HL-60 (cell line): ENCODE measurements at regions not wholly inside any gene's neighbourhood (a gene's known extent, or its start where the extent isn't known, plus 50 kb on each side); places are given as distances from the start of the nearest gene placed in this dataset.

Experiments used
- DNase-seq, 2 experiments: peaks; one replicate each; pipeline ENCODE4 v3.0.0-alpha.2; 2010 to 2020; ENCODE audit warnings: low read depth in 1 of 2, low spot score in 1 of 2
- H3K27ac ChIP-seq: fragments of 250-450 bp; sonication (Bioruptor Pico); replicated peaks from 2 replicates; pipeline ENCODE4 v1.5.1; 2020; ENCODE audit warnings: mild to moderate bottlenecking, moderate library complexity
- H3K27me3 ChIP-seq: fragments of 250-450 bp; sonication (Bioruptor Pico); 2 replicates; pipeline ENCODE4 v1.5.1; 2021; ENCODE audit warnings: mild to moderate bottlenecking, moderate library complexity; ENCODE audit not compliant: insufficient read depth, poor library complexity, severe bottlenecking
- H3K4me3 ChIP-seq: replicated peaks from 2 replicates; pipeline ENCODE4 v1.5.1; 2011; ENCODE audit warnings: mild to moderate bottlenecking, control low read depth, low read length; ENCODE audit not compliant: insufficient read depth
- GABPA ChIP-seq: IDR thresholded peaks from 2 replicates; pipeline ENCODE4 v1.6.1; 2012; ENCODE audit warnings: low read depth
- POLR2AphosphoS5 ChIP-seq: IDR thresholded peaks from 2 replicates; pipeline ENCODE4 v1.6.1; 2012; ENCODE audit warnings: low read depth
- SPI1 ChIP-seq: IDR thresholded peaks from 2 replicates; pipeline ENCODE4 v1.6.1; 2012; ENCODE audit warnings: low read depth, mild to moderate bottlenecking, borderline replicate concordance
- TF ChIP-seq, protein P1 (sequence below): IDR thresholded peaks from one replicate; pipeline ENCODE4 v1.5.1; 2011; ENCODE audit warnings: low read length, control low read depth, inconsistent platforms; ENCODE audit not compliant: insufficient read depth
- TF ChIP-seq, protein P2 (sequence below): IDR thresholded peaks from 2 replicates; pipeline ENCODE4 v1.6.1; 2012; ENCODE audit warnings: low read depth; ENCODE audit not compliant: insufficient replicate concordance

DNA sequence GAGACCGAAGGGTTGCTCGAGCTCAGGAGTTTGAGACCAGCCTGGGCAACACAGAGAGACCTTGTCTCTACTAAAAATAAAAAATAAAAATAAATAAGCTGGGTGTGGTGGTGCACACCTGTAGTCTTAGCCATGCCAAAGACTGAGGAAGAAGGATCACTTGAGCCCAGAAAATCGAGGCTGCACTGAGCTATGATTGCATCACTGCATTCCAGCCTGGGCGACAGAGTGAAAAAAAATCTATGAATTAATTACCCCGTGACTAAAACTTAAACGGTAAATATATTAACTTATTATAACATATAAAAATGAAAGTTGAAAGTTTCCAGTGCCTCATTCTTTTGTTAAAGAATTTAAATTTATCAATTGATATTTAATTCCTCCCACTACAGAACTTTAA, 273.7 kb downstream of the KLF12 start:
- Histone ChIP-seq H3K27me3 (no peaks in the 10 kb centered on the region), H3K4me3 (no peak overlapping the region), H3K27ac (no peak overlapping the region)
- DNase-seq = no peak
- TF ChIP-seq SPI1 = no peak
- no peak for TF ChIP-seq POLR2AphosphoS5
- TF ChIP-seq, protein P1, sequence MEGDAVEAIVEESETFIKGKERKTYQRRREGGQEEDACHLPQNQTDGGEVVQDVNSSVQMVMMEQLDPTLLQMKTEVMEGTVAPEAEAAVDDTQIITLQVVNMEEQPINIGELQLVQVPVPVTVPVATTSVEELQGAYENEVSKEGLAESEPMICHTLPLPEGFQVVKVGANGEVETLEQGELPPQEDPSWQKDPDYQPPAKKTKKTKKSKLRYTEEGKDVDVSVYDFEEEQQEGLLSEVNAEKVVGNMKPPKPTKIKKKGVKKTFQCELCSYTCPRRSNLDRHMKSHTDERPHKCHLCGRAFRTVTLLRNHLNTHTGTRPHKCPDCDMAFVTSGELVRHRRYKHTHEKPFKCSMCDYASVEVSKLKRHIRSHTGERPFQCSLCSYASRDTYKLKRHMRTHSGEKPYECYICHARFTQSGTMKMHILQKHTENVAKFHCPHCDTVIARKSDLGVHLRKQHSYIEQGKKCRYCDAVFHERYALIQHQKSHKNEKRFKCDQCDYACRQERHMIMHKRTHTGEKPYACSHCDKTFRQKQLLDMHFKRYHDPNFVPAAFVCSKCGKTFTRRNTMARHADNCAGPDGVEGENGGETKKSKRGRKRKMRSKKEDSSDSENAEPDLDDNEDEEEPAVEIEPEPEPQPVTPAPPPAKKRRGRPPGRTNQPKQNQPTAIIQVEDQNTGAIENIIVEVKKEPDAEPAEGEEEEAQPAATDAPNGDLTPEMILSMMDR = no peak
- TF ChIP-seq, protein P2, sequence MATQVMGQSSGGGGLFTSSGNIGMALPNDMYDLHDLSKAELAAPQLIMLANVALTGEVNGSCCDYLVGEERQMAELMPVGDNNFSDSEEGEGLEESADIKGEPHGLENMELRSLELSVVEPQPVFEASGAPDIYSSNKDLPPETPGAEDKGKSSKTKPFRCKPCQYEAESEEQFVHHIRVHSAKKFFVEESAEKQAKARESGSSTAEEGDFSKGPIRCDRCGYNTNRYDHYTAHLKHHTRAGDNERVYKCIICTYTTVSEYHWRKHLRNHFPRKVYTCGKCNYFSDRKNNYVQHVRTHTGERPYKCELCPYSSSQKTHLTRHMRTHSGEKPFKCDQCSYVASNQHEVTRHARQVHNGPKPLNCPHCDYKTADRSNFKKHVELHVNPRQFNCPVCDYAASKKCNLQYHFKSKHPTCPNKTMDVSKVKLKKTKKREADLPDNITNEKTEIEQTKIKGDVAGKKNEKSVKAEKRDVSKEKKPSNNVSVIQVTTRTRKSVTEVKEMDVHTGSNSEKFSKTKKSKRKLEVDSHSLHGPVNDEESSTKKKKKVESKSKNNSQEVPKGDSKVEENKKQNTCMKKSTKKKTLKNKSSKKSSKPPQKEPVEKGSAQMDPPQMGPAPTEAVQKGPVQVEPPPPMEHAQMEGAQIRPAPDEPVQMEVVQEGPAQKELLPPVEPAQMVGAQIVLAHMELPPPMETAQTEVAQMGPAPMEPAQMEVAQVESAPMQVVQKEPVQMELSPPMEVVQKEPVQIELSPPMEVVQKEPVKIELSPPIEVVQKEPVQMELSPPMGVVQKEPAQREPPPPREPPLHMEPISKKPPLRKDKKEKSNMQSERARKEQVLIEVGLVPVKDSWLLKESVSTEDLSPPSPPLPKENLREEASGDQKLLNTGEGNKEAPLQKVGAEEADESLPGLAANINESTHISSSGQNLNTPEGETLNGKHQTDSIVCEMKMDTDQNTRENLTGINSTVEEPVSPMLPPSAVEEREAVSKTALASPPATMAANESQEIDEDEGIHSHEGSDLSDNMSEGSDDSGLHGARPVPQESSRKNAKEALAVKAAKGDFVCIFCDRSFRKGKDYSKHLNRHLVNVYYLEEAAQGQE = no peak
- no peak for TF ChIP-seq GABPA

DNA sequence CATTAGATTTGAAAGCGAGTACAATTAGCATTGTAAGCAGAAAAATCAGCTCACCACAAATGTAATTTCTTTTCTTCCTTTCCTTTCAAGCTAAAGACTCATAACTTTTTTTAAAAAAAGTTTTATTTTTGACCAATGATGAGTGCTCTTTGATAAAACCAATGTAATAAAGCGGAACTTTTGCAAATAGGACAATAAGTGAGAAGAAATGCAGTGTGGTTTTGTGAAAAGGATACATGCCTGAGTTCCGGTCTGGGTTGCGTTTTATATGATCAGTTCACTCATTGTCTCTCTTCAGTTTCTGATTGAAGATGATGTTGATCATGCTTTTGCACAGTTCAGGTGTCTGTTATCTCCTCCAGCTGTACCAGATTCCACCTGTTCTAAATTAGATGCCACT, 274.4 kb downstream of the KLF12 start:
- DNase-seq = no peak
- H3K27ac ChIP-seq = no peak overlapping the region
- no peaks in the 10 kb centered on the region for H3K27me3 ChIP-seq
- H3K4me3 ChIP-seq = no peak overlapping the region
- no peak for TF ChIP-seq GABPA
- no peak for TF ChIP-seq POLR2AphosphoS5
- TF ChIP-seq, protein P2 = no peak
- no peak for TF ChIP-seq SPI1
- TF ChIP-seq, protein P1 = no peak

DNA sequence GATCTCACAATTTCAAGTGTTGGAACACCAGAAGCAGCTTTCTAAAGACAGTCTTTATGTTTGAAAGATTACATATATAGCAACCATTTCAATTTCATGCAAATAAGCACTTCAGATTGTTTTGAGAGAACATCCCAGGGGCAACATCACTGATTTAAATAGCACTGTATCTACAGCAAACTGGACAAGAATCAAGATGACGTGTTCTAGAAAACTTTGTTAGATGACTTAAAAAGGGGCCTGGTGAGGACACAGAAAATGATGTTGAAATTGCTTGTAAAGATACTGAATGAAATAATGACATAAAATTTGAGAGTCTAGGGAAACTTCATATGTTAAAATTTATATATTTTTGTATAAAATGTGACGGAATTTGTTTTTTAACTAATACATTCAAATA, 277.1 kb downstream of the KLF12 start:
- Histone ChIP-seq H3K4me3 (no peak overlapping the region), H3K27me3 (no peaks in the 10 kb centered on the region), H3K27ac (no peak overlapping the region)
- no peak for DNase-seq
- TF ChIP-seq, protein P2 = no peak
- TF ChIP-seq GABPA (no peak), POLR2AphosphoS5 (no peak), SPI1 (no peak)
- TF ChIP-seq, protein P1 = no peak
